CMK (cell line): ENCODE measurements at regions not wholly inside any gene's neighbourhood (a gene's known extent, or its start where the extent isn't known, plus 50 kb on each side); places are given as distances from the start of the nearest gene placed in this dataset.
"Not testable (repeated sequence)": the region's sequence is repeated elsewhere in the genome, so short reads cannot be mapped to it uniquely, and the experiment has no call there.

Source experiments
- DNase-seq: peaks from one replicate; pipeline ENCODE4 v3.0.0-alpha.2; 2010; ENCODE audit warnings: low read depth

- DNase-seq, result no peak
Measured at GRCh38 chr4:28225050-28225449, 1364.4 kb downstream of the STIM2 start.

GRCh38 chr4:28225689-28226353, 1365.2 kb downstream of the STIM2 start:
- DNase-seq, result no peak

GRCh38 chr4:28226962-28227361, 1366.3 kb downstream of the STIM2 start:
- no peak for DNase-seq

- DNase-seq, result no peak
Measured at GRCh38 chr4:28227764-28228163, 1367.1 kb downstream of the STIM2 start.

GRCh38 chr4:28228561-28229491, 1368.2 kb downstream of the STIM2 start:
- DNase-seq, result no peak

GRCh38 chr4:28232376-28232775, 1371.7 kb downstream of the STIM2 start:
- DNase-seq, result no peak

GRCh38 chr4:28232951-28233350, 1372.3 kb downstream of the STIM2 start:
- no peak for DNase-seq

GRCh38 chr4:28233724-28234123, 1373.1 kb downstream of the STIM2 start:
- no peak for DNase-seq

- no peak for DNase-seq
Measured at GRCh38 chr4:28238876-28239275, 1378.2 kb downstream of the STIM2 start.

GRCh38 chr4:28241021-28241420, 1380.4 kb downstream of the STIM2 start:
- no peak for DNase-seq

- no peak for DNase-seq
Measured at GRCh38 chr4:28247805-28248204, 1387.2 kb downstream of the STIM2 start.

GRCh38 chr4:28248269-28248668, 1387.6 kb downstream of the STIM2 start:
- no peak for DNase-seq

GRCh38 chr4:28250646-28251045, 1390.0 kb downstream of the STIM2 start:
- no peak for DNase-seq

GRCh38 chr4:28251831-28252230, 1391.2 kb downstream of the STIM2 start:
- DNase-seq, result no peak

- no peak for DNase-seq
Measured at GRCh38 chr4:28254003-28254402, 1393.4 kb downstream of the STIM2 start.

GRCh38 chr4:28256295-28256694, 1395.7 kb downstream of the STIM2 start:
- DNase-seq, result no peak

- DNase-seq, result no peak
Measured at GRCh38 chr4:28259951-28260350, 1399.3 kb downstream of the STIM2 start.

- no peak for DNase-seq
Measured at GRCh38 chr4:28267166-28267565, 1406.5 kb downstream of the STIM2 start.

GRCh38 chr4:28269426-28269825, 1408.8 kb downstream of the STIM2 start:
- DNase-seq, result no peak

- DNase-seq, result no peak
Measured at GRCh38 chr4:28277931-28278330, 1417.3 kb downstream of the STIM2 start.

GRCh38 chr4:28278676-28279075, 1418.0 kb downstream of the STIM2 start:
- DNase-seq, result no peak

- DNase-seq, result no peak
Measured at GRCh38 chr4:28279249-28279648, 1418.6 kb downstream of the STIM2 start.

GRCh38 chr4:28286266-28286665, 1425.6 kb downstream of the STIM2 start:
- DNase-seq, result not testable (repeated sequence)
